Daoy (cell line): ENCODE measurements at regions not wholly inside any gene's neighbourhood (a gene's known extent, or its start where the extent isn't known, plus 50 kb on each side); places are given as distances from the start of the nearest gene placed in this dataset.
"Not testable (repeated sequence)": the region's sequence is repeated elsewhere in the genome, so short reads cannot be mapped to it uniquely, and the experiment has no call there.

ENCODE experiments used
- DNase-seq: peaks from one replicate; pipeline ENCODE4 v3.0.0-alpha.2; 2015; ENCODE audit warnings: low read depth

DNA sequence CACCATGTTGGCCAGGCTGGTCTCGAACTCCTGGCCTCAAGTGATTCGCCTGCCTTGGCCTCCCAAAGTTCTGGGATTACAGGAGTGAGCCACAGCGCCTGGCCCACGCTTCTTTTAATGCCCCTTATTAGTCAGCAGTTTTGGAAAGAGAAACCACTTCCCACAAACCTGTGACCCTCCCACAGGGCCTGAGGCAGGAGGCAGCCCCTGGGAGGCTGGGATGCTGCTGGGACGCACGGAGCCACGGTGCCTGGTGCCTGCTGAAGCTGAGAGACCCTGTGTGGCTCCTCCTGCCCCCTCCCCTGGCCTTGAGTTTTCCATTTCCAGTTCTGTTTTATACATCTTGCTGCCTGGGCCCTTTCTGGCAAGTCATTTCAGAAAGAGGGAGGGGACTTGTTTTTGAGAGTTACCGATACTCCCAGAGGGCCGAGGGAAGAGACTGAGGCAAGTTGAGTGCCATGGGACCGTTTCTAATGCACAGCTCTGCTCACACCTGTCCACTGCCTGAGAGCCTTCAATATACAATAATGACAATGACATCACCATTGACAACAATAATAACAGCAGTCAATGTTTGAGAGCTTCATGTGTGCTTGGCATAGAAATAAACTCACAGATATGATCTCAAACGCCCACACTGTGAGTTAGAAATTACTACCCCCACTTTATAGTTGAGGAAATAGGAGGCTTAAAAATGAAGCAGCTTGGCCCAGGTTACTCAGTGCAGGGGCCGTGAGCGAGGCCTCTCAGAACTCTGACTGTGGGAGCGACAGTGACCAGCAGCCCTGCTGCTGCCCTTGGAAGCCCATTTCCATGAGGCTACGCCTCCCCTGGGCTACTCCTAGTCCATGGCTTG, 78.1 kb upstream of the YWHAQ start:
- peak; percentile 56 for DNase-seq

DNA sequence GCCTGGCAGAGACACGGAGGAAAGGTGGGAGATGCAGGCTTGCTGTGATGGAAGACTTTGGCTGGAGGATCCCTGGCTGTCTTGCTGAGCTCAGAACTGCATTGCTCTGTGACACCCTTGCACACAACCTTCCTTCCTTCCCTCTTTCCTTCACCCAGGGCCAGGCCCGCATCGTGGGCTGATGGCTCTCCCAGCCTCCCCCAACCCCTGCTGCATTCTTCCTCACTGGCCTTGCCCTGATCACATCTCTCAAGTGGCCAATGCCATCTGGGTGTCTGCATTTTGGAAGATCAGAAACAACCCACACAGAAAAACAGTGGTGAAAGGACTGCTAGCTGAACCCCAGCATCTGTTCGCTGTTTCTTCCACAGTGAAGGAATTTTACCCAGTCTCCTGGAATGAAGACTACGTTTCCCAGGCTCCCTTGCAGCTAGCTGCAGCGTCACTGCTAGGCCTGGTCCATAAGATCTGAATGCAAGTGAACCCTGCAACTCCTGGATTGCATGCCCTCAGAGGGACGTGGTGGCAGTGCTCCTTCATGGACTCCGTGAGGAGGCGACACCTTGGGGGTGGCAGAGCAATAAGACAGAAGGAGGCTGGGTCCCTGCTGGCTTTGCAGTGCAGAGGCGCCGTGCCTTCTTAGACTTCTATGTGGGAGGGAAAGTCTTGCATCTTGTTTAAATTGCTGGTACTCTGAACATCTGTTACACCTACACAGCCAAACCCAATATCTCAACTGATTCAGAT, 78.9 kb upstream of the YWHAQ start:
- DNase-seq, result no peak

DNA sequence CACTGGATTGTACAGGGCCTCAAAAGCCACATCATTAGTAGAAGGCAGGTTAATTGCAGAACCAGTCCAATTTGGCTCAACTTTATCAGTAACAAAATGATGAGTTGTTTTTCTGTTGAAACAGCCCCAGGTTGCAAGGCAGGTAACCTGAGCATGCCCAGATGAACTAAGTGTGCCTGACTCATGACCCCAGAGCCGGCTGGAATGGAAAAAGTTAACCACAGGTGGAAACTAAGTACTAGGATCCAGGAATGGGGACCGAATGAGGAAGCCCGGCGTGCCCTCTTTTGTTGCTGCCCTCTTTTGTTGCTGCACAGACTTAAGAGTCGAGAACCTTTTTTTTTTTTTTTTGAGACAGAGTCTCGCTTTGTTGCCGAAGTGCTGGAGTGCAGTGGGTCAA, 79.5 kb upstream of the YWHAQ start:
- DNase-seq, result peak; percentile 20

GRCh38 chr2:9712263-9712662, 81.5 kb upstream of the YWHAQ start:
- DNase-seq, result no peak

DNA sequence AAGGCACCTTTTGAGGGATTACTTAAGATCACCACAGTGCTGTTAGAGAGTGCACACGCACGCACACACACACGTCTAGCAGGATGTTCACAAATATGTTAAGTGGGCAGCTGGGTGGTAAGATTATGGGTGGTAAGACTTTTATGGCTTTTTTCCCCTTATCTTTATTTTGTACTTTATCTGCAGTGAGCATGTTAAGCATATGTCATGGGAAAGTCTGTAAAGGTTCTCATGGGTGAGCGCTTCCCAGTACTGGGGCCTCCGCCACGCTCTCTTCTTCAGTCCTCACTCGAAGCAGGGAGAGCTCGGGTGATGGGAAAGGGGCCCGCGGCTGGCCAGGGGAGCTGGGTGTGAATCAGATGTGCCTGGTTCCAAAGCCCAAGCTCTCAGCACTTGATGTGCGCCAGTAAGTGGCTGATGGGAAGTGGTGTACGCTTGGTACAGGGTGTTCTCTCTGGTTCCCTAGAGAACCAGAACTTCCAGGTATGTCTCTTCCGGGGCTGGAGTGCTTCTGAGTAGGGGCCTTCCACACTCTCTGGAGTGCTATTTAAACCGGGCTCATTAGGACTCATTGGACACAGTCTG, 83.9 kb upstream of the YWHAQ start:
- no peak for DNase-seq

- no peak for DNase-seq
These were observed 84.4 kb upstream of the YWHAQ start for GRCh38 chr2:9715238-9715637.

GRCh38 chr2:9717886-9718451, 87.2 kb upstream of the YWHAQ start:
- no peak for DNase-seq

GRCh38 chr2:9720352-9721093, 89.7 kb upstream of the YWHAQ start:
- DNase-seq, result no peak

- no peak for DNase-seq
These were observed 90.5 kb upstream of the YWHAQ start for GRCh38 chr2:9721344-9721743.

GRCh38 chr2:9722451-9722850, 91.7 kb upstream of the YWHAQ start:
- DNase-seq, result no peak

DNA sequence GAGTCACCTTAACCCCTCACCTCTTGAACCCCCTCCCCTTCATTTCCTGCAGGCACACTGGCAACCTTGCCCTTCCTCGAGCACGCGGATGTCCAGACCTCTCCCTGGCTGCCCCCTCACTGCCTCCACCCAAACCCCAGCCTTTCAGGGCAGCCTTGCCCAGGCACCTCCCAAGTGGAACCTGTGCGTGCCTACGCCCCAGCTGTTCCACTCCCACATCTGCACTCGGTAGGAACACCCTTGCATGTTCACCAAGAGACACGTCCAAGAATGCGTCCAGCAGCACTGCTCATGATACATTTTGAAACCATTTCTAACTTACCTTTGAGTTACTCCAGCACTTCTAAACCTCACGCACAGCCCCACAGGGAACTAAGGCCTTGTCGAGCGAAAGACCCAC, 93.8 kb upstream of the YWHAQ start:
- no peak for DNase-seq

DNA sequence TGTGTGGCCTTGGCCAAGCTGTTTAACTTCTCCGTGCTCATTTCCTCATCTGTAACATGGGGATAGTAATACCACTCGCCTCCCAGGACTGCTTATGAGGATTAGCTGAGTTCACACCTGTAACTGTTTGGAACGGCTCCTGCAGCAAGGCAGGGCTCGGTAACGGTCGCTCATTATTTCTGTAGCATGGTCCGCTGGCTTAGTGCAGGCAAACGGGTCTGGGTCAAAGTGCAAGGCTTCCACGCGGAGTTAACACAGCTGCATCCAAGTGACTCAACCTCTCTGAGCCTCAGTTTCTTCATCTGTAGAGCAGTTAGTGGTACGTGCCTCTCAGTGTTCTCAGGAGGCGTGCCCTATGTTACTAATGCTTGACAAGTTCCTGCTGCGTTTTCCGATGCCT, 94.3 kb upstream of the YWHAQ start:
- no peak for DNase-seq

GRCh38 chr2:9726016-9726415, 95.2 kb upstream of the YWHAQ start:
- not testable (repeated sequence) for DNase-seq

- DNase-seq, result not testable (repeated sequence)
These were observed 99.7 kb upstream of the YWHAQ start for GRCh38 chr2:9730523-9730922.

- no peak for DNase-seq
These were observed 102.0 kb upstream of the YWHAQ start for GRCh38 chr2:9732824-9733223.

GRCh38 chr2:9734308-9734707, 103.5 kb upstream of the YWHAQ start:
- no peak for DNase-seq

DNA sequence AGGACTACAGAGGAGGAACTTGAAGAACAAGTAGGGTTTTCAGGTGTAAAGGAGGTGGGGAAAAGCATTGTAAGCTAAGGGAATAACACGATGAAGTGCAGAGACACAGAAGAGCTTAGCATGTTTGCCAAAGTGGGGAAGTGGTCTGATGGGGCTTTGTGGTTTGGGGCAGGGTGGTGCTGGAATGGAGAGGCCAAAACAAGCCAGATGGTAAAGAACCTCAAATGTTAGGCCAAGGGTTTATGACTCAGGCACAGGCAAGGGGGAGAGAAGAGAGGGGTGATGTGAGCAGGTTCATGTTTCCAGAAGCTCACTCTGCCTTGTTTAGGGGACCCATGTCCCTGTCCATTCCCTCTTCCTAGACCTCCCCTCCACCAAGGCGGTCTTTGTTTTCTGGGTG, 104.5 kb upstream of the YWHAQ start:
- no peak for DNase-seq

DNA sequence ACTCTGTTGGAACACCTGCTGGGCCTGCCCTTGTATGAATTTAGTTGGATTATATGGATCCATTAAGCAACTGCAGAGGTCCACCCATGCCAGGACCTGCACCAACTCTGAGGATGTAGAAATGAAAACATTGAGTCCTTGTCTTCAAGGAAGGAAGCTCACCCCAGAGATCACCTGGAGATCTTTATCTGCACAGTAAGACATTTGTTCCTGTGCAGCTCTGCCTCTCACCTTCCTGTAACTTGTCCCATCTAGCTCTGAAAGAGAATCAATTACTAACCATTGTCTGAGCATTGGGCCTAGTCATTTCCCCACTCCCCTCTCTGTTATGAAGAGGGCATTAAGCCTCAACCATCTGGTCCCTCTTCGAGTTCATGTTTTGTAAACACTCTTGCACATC, 105.2 kb upstream of the YWHAQ start:
- DNase-seq, result no peak

DNA sequence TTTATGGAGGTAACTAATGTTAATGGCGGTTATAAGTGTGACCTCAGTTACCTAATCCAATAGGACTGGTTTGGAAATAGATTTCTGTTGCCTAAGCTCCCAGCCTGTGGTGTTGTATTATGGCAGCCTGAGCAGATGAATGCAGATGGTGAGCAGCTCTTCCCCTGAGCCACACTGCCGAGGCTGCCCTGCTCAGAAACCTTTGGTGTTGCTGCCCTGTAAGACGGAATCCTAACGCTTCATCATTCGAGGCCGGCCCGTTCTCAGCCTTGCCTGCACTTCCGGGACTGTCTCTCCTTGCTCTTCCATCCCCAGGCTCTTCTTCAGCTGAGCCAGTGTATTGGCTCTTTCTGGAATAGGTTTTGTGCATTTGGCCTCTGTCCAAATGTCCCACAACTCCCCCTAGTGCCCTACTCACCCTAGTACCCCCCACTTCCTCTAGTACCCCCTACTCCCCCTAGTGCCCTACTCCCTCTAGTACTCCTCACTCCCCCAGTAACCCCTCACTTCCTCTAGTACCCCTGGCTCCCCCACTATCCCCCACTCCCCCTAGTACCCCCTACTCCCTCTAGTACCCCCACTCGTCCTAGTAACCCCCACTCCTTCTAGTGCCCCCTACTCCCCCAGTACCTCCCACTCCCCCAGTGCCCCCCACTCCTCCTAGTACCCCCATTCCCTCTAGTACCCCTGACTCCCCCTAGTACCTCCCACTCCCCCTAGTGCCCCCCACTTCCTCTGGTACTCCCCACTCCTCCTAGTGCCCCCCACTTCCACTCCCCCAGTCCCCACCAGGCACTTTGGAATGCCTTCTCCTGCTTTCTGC, 106.0 kb upstream of the TAF1B start:
- no peak for DNase-seq

DNA sequence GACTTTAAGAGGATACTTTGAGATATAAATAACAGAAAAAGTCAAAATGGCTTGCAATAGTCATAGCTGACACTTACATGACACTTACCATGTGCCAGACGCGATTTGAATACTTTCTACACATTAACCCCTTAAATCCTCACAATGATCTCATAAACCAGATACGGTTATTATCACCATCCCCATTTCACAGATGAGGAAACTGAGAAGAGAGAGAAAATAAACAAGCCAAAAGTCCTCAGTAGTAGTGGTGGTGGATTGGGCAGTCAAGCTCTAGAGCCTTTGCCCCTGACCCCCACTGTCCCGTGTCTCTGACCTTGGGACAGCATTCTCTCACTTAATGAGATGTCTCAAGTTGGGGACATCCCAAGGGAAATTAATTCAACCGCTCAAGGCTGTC, 105.2 kb upstream of the TAF1B start:
- no peak for DNase-seq
